Stomach (tissue), 4 donors: ENCODE measurements at regions not wholly inside any gene's neighbourhood (a gene's known extent, or its start where the extent isn't known, plus 50 kb on each side); places are given as distances from the start of the nearest gene placed in this dataset.

Source experiments
- EP300 ChIP-seq: sonication (generic); formaldehyde crosslinking; IDR thresholded peaks from one replicate; pipeline ENCODE4 v1.6.1; 2017; ENCODE audit warnings: antibody characterized with exemption
- POLR2A ChIP-seq, 4 donors: fragments of 450-650 bp; IDR thresholded peaks; one replicate each; pipeline ENCODE4 v1.6.1; 2016; ENCODE audit warnings: antibody characterized with exemption in 4 of 4, control low read depth in 2 of 4, mild to moderate bottlenecking in 1 of 4, moderate library complexity in 1 of 4
- POLR2AphosphoS5 ChIP-seq, 3 donors: sonication (generic); formaldehyde crosslinking; IDR thresholded peaks; one replicate each; pipeline ENCODE4 v1.6.1; 2016; ENCODE audit warnings: antibody characterized with exemption in 3 of 3
- TF ChIP-seq, protein P1 (sequence below), 7 experiments: fragments of 450-650 bp in 4 of 7; fragments of 200-600 bp in 3 of 7; sonication (generic) in 3 of 7; IDR thresholded peaks; one replicate each; pipeline ENCODE4 v1.5.1; 2016 to 2019; ENCODE audit warnings: antibody characterized with exemption in 7 of 7, control low read depth in 2 of 7, mild to moderate bottlenecking in 1 of 7

GRCh38 chr19:30148803-30149202 is 206.8 kb downstream of the URI1 start:
- TF ChIP-seq EP300 (no peak), POLR2AphosphoS5 (IDR thresholded peaks at IDR 0.05) (no peak), POLR2A (IDR thresholded peaks at IDR 0.05) (no peak)
- TF ChIP-seq, protein P1, sequence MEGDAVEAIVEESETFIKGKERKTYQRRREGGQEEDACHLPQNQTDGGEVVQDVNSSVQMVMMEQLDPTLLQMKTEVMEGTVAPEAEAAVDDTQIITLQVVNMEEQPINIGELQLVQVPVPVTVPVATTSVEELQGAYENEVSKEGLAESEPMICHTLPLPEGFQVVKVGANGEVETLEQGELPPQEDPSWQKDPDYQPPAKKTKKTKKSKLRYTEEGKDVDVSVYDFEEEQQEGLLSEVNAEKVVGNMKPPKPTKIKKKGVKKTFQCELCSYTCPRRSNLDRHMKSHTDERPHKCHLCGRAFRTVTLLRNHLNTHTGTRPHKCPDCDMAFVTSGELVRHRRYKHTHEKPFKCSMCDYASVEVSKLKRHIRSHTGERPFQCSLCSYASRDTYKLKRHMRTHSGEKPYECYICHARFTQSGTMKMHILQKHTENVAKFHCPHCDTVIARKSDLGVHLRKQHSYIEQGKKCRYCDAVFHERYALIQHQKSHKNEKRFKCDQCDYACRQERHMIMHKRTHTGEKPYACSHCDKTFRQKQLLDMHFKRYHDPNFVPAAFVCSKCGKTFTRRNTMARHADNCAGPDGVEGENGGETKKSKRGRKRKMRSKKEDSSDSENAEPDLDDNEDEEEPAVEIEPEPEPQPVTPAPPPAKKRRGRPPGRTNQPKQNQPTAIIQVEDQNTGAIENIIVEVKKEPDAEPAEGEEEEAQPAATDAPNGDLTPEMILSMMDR (IDR thresholded peaks at IDR 0.05) = no peak
